ENCODE measurements at regions not wholly inside any gene's neighbourhood (a gene's known extent, or its start where the extent isn't known, plus 50 kb on each side); places are given as distances from the start of the nearest gene placed in this dataset.

GRCh38 chr2:162992828-162993227 lies 154.3 kb upstream of the KCNH7 start:
- TF ChIP-seq POLR2A (IDR thresholded peaks at IDR 0.05): no peak
- TF ChIP-seq CTCF (IDR thresholded peaks at IDR 0.05 in 4 of 5, conservative IDR thresholded peaks at IDR 0.05 in 1 of 5): no peak
